ENCODE measurements at regions not wholly inside any gene's neighbourhood (a gene's known extent, or its start where the extent isn't known, plus 50 kb on each side); places are given as distances from the start of the nearest gene placed in this dataset.

DNA sequence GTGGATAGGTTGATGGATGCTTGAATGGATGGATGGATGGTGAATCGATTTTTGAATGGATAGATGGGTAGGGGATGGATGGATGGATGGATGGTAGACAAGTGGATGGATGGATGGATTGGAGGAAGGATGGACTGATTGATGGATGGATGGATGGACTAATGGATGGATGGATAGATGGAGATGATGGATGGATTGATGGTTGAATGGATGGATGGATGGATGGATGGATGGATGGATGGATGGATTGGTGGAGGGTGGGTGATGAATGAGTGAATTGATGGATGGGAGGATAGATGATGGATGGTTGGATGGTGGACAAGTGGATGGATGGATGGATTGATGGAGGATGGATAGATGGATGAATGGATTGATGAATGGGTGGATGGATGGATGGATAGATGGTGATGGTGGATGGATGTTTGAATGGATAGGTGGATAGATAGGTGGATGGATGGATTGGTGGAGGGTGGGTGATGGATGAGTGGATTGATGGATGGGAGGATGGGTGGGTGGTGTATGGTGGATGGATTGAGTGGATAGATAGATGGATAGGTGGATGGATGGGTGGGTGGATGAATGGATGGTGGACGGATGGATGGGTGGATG, 1140.9 kb downstream of the BRD1 start:
- no peak for DNase-seq

DNA sequence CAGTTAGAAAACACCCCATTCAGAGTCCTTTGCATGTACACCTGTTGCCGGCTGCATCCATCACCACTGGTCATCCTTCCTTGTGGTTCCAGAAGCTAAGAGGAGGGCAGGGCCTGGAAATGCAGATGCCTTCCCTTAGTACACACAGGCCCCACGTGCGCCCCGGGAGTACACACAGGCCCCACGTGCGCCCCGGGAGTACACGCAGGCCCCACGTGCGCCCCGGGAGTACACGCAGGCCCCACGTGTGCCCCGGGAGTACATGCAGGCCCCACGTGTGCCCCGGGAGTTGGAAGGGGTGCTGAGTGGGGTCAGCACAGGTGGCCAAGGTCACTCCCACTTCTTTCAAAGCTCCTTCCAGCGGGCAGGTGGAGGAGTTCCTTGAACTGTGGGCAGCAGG, 1141.9 kb downstream of the BRD1 start:
- no peak for DNase-seq

DNA sequence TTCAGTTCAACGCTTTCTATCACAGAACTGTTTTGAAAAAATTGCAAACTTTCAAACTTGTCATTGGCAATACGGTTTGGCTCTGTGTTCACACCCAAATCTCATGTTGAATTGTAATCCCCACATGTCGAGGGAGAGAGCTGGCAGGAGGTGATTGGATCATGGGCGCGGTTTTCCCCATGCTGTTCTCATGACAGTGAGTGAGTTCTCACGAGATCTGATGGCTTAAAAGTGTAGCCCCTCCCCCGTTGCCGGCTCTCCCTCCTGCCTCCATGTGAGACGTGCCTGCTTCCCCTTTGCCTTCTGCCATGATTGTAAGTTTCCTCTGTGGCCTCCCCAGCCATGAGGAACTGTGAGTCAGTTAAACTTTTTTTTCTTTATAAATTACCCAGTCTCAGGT, 1144.0 kb downstream of the BRD1 start:
- no peak for DNase-seq

DNA sequence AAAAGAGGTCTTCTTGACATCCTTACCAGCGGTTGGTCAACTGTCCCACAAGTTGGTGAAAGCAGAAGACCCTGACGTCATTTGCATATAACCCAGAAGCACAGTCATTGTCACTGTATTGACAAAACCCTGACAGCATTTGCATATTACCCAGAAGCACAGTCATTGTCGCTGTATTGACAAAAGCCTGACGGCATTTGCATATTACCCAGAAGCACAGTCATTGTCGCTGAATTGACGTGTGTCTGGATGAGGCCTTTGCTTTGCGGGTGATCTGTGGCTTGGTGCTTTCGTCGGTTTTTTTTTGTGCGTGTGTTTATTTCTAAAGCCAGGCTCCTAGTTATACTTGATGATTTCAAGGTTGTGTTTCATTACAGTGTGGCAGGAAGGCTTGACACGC, 1145.2 kb downstream of the BRD1 start:
- DNase-seq: no peak

DNA sequence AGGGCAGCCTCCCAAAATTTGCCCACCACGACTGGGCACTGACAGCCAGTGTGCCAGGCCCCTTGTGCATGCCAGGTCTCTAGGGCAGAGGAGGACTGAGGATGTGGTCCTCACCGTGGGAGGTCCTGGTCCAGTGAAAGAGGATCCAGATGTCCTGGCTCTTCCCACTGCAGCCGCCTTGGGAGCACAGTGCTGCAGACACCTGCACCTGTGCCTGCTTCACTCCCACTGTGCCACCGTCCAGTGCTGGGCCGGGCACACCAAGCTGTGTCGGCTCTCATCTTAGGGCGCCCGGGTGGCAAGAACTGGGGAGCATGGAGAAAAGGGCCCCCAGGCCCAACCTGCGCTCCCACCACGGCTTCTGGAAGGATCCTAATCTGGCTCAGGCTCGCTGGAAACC, 1147.1 kb downstream of the BRD1 start:
- no peak for DNase-seq

DNA sequence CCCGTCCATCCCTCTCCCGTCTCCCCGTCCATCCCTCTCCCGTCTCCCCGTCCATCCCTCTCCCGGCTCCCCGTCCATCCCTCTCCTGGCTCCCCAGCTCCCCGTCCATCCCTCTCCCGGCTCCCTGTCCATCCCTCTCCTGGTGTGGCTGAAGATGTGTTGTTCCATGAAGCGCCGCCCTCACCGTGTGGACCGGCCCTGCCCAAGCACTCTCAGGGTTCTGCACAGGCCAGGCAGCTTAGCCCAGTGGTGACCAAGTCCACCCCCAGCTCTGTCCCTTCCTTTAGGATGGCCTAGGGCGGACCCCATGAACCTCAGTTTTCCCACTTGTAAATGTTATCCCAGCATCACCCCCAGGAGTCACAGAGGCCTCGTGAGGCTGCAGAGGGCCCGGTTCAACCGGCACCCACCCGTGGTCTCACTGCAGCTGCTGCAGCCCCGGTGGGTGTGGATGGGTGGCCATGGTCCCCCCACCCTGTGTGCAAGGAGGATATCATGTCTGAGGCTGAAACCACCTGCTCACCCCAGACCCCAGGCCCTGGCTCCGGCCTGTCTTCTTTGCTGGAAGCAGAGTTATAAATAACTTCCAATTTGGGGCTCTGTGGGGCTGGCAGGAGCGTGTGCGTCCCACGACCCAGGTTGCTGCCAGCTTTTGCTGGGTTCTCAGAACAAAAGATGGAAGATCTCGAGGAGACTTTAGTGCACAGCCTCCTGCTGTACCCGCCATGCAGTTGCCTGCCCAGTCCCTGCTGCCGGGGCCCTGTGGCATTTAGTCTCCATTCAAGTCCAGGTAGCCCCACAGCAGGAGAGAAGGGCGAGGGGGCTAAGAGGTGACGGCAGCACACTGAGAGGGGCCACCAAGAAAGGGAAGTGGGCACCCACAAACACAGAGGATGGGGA, 1147.8 kb downstream of the BRD1 start:
- no peak for DNase-seq

DNA sequence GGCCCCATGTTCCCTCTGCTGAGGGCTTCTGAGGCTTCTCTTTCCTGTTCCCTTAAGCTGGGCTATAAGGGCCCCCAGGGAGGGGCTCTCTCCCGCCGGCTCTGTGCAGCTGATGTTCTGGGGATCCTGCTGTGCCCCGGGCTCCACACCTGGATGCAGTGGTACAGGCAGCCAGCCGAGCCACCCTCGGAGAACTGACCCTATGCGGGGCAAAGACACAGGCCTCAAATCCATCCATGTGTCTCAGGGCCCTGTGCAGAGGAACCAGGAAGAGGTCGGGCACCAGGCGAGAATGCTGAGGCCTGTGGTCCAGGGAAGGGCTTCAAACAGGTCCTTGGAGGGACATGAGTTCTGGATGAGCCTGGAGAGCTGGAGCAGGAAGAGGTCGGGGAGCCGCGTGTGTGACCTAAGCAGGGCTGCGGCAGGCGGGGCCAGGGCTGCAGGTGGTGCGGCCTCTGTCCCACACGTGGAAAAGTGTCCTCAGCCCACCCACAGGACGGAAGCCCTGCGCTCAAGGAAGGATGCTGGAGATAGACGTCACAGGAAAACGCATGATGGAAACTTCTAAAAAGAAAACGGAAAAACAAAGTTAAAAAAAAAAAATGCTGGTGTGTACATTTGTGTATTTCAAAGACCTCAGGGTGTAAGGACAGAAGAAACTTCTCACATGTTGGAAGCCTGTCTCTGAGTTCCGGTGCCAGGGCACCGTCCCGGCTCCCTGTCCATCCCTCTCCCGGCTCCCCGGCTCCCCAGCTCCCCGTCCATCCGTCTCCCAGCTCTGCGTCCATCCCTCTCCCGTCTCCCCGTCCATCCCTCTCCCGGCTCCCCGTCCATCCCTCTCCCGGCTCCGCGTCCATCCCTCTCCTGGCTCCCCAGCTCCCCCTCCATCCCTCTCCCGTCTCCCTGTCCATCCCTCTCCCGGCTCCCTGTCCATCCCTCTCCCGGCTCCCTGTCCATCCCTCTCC, 1149.2 kb downstream of the BRD1 start:
- DNase-seq: no peak

DNA sequence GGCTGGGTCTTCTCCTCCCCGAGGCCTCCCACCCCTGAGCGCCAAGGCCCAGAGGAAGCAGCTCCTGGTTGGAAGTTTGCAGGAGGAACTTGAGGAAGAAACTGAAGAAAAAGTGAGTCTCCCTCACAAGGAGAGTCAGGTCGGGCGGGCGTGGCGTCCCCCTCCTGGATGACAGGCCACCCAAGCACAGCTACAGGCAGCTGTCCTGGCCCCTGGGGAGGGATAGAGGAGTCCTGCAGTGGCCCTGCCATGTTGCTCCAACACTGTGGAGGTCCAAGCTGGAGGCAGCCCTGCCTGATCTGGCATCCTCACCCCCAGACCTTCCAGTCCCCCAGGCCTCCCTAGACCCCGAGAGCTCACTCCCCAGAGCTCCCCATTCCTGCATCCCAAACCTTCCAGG, 1150.1 kb downstream of the BRD1 start:
- DNase-seq: no peak

DNA sequence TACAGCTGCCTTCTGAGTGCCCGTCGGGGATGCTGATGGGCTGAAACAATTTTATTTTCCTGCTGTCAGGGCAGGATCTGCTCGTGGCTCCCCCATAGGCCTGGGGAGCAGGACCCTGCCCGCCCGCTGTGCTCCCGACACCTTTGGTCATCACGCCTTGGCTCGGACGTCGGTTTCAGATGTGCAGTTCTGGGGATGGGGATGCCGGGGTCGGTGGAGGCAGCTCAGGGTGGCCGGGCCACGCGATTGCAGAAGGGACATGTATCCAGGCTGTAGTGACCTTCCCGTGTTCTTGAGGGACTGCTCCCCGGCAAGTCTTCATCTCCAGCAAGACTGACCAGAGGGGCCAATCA, 1150.5 kb downstream of the BRD1 start:
- no peak for DNase-seq

DNA sequence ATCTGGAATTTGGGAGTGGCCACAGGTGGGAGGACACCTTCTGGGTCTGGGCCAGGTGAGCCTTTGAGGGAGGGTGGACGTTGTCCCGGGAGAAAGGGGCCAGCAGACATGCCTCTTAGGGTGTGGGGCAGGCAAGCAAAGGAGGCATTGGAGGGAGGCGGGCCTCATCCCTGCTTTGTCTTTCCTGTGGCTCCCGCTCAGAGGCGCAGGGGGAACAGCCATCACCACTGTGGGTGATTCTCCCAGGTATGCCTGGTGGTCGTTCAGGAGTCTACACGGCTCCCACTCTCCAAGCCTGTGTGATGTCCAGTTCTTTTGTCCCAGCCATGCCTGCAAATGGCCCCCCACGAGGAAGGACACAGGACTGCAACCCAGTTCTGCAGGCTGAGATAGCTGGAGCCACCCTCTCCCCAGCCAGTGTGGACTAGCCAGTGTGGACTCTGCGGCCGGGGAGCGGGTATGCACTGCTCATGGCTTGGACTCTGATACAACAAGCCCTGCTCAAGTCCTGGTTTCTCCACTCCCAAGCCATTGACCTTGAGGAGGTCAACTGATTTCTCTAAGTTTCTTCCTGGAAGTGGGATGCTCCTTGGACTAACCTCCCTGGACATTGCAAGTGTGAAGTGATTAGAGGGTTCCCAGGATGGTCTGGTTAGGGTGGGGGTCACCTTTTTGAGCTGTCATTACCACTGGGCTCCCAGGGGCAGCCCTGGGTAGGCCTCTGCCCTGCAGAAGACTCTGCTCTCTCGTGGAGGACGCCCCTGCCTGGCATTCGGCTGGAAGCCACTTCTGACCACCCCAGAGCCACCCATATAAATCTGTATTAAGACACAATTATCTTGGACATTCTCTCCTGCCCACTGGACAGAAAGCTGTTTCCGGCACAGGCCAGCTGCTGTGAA, 1151.2 kb downstream of the BRD1 start:
- DNase-seq: no peak

DNA sequence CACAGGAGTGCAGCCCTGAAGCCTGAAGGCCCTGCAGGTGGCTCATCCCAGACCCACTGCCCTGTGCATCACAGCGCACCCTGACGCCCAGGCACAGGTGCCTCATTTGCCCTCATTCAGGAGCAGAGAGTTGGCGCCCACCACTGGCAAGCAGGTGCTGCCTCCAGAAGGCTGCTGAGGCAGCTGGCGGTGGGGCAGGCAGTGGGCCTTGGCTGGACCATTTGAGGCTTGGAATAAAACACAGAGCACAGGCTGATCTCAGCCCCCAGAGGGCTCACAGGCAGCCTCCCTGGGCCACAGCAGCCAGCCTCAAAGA, 1151.9 kb downstream of the BRD1 start:
- DNase-seq: no peak

DNA sequence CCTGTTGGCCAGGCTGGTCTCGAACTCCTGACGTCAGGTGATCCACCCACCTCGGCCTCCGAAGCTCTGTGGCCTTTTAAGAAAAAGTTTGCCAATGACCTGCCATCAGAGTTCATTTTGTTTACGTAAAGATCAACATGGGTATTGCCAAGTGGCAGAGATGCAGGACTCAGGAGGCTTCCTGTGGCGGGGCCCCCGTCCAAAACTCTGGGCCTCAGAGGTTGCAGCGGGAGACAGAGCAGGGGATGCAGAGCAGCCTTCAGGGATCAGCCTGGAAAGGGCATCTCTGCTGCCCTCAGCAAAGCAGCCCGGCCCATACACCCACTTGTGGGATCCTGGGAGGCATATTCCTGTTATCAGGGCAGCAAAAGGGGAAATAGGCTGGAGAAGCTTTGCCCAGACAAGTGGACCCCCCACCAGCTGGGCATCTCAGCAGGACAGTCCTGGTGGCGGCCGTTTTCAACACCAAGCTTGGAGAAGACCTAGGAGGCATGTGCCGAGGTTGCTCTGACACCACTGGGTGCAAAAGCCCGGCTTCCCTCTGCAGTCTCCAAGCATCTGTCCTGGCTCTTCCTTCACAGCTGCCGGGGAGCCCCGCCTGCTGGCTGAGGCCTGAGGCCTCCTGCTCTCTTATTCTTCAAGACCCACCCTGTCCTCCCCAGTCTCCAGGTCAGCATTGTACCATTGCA, 1152.4 kb downstream of the BRD1 start:
- DNase-seq: no peak

DNA sequence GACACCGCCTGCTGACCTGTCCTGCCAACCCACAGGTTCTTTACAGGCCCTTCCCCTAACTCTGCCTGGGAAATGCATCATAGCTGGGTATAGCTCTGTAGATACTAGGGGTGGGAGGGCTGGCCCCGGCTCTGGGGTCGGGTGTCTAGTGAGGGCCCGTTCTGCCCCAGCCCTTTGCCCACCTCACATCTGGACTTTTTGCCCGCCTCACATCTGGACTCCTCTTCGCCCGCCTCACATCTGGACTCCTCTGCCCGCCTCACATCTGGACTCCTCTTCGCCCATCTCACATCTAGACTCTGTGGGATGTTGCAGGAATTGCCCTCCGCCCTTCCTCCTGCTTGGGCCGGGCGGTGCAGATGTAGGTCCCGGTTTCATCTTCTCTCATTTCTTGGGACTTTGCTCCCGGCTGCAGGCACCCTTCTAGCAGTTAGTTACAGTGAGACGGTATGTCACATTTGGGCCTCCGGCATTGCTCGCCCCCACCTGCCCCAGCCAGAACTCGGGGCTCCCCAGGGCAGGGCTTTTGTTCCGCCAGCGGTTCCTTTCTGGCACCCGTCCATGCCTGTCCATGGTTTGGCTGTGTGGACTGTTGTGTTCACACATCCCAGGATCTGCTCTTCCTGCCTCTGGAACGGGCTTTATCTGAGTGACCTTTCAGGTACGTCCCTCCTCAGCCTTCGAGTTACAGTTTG, 1153.7 kb downstream of the BRD1 start:
- no peak for DNase-seq

DNA sequence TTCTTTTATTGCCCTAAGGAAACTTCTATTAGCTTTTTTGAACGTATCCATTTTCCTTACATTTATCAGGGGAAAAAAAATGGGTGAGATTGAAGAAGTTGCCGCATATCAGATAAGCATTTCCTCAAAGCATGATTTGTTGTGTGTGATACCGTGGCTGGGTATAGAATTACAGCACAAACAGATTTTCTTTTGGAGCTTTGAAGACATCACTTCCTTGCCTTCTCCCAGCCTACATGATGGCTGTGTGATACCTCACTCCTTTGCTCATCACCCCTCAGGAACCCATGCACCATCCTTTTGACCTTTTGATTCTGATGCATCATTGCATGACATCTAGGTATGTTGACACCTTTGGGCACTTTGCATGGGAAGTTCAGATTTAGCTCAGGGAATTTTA, 1155.3 kb downstream of the BRD1 start:
- no peak for DNase-seq

DNA sequence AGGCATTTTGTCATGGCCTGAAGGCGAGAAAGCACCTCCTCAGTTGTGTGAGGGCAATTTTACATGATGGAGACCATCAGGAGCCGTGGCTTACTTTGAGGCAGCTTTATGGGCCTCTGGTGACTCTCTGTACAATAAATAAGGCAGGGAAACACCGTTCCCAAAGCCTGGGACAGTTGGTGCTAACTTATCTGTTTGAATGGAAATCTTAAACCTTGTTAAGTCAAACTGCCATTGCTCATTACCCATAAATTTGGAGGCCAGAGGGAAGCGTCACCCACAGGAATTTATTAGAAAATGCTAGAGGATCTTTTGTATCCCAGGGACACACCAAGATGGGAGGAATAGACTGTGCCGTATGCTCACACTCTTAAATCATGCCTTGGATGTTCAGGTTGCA, 1156.9 kb downstream of the BRD1 start:
- DNase-seq: no peak

DNA sequence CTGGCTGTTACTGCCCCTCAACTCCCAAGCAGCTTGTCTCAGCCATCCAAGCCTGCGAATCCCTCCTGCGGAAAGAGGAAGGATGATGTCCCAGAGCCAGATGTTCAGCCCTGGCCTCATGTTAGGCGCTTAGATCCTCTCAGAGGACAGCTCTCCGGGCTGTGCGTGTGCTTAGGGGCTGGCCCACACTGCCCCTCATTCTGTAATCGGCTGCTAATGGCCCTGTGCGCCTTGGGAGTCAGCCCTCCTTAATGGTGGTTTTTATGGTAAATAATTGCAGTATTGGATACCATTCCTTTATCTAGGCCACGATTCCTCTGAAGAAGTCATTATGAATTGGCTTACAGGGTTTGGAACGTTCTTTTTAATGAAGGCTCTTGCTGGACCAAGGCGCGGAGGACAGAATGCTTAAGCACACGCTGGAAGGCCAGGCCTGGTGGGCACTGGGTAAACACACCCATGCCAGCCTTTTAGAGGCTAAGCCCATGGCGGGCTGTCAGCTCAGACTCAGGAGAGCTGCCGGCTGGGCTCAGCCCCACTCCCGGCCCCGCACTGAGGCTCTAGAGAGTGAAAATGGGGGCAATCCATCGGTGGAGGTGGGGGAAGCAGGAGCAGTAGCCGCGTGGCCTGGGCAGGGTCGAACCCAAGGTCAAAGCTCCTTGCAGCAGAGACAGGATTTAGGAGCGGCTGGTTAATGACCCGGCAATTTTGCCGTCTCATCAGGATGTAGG, 1157.5 kb downstream of the BRD1 start:
- DNase-seq: no peak

DNA sequence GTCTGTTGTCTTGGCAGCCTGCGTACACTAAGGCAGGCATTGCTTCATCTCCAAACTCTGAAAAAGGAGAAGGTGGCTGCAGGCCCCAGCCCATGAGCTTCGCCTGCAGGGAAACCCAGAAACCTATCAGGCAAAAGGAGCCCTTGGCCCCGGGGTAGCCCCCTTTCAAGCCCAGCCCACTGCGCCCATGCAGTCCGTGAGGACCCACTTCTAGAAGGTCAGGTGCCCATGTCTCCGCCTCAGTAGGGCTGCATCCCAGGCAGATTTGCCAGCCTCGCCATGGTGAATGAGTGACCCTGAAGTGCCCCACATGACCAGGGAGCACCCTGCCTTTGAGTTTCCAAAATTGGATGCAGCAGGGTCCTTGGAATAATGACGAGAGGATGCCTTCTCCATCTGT, 1158.4 kb downstream of the BRD1 start:
- no peak for DNase-seq

DNA sequence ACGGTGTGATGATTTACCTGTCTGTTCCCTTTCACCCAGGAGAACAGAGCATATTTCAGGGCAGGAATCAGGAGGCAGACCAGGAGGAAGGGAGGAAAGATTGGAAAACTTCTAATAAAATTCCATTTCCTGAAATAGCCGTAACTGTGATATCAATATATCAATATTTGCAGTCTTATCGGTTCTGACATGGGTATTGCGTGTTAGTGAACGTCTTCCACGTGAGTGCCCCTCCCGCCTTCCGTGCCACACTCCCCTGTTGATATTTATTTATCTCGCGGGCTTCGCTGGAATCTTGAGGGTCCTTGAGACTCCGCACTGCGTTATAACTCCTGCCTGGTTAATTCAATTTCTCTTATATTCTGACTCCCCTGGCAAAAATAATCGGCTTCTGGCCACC, 1160.4 kb downstream of the BRD1 start:
- DNase-seq: no peak

DNA sequence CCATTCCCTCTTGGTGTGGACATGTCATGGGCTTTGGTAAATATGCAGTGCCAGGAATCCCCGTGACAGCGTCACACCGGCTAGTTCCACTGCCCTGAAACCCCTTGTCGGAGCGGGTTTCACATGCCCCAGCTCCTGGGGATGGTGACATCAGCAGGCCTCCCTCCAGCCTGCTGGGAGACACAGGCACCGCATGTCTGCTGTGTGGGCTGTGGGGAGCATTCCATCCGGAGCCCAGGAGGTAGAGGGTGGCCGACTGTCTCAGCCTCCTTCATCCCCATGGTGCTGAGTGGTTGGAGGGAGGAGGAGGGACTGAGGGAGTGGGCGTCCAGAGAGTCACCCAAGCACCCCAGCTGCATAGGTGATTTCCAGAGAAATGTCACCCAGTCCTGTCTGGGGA, 1161.1 kb downstream of the BRD1 start:
- no peak for DNase-seq

DNA sequence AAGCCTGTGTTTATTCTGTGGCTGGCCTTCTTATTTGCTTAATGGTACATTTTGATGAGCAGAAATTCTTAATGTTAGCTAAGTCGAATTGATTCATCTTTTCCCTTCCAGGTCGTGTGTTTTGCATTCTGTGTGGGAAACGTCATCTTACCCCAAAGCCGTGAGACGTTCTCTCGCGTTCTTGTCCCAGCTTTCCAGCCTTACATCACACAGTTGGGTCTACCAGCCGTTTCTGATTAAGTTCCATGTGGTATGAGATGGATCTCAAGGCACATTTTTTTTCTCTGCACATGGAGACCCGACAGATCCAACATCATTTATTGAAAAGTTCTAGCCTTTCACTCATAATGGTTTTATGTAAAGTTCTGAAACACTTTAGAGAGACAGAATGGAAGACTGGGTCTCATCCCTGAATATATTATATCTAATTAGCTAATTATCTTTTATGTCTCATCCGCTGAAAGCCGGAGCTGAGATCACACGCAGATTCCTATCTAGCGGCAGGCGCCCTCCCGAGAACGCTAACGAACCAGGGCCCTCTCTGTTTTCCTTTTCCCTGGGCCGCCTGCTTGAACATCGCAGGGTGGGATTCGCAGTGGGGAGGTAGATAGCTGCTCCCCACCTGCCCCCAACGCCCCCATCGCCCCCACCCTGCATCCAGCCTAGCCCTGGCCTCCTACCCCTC, 1162.2 kb downstream of the BRD1 start:
- no peak for DNase-seq
